A549 (cell line): ENCODE measurements at regions not wholly inside any gene's neighbourhood (a gene's known extent, or its start where the extent isn't known, plus 50 kb on each side); places are given as distances from the start of the nearest gene placed in this dataset.

Source experiments
- CTCF ChIP-seq: fragments of >200 bp; sonication (Bioruptor Twin); formaldehyde crosslinking; IDR thresholded peaks from 3 replicates; pipeline ENCODE4 v1.5.1; 2016
- E2F6 ChIP-seq: IDR thresholded peaks from 2 replicates; pipeline ENCODE4 v1.6.1; 2012; ENCODE audit warnings: low read depth, borderline replicate concordance
- FOSB ChIP-seq: fragments of 250-450 bp; sonication (Bioruptor Pico); IDR thresholded peaks from 2 replicates; pipeline ENCODE4 v1.5.0; 2020; ENCODE audit warnings: mild to moderate bottlenecking, moderate library complexity
- GATA3 ChIP-seq: IDR thresholded peaks from 2 replicates; pipeline ENCODE4 v1.6.1; 2012; ENCODE audit warnings: borderline replicate concordance
- KDM1A ChIP-seq: fragments of 200-600 bp; sonication (generic); IDR thresholded peaks from 2 replicates; pipeline ENCODE4 v1.6.1; 2016; ENCODE audit warnings: low read depth, mild to moderate bottlenecking
- MAX ChIP-seq: IDR thresholded peaks from 2 replicates; pipeline ENCODE4 v1.6.1; 2012
- MYC ChIP-seq: IDR thresholded peaks from 2 replicates; pipeline ENCODE4 v1.6.1; 2012; ENCODE audit warnings: mild to moderate bottlenecking, inconsistent platforms, low read length, improper control_type of control experiment, borderline replicate concordance
- NFE2L2 ChIP-seq: fragments of 150-350 bp; conservative IDR thresholded peaks from 2 replicates; pipeline ENCODE4 v1.6.1; 2014; ENCODE audit warnings: low read length
- POLR2A ChIP-seq: IDR thresholded peaks from 2 replicates; pipeline ENCODE4 v1.6.1; 2012; ENCODE audit warnings: mild to moderate bottlenecking, low read length
- REST ChIP-seq: fragments of 200-600 bp; sonication (generic); IDR thresholded peaks from 2 replicates; pipeline ENCODE4 v1.6.1; 2016; ENCODE audit warnings: antibody characterized with exemption, mild to moderate bottlenecking, moderate library complexity
- RFX5 ChIP-seq: fragments of 450-650 bp; IDR thresholded peaks from 2 replicates; pipeline ENCODE4 v1.7.1; 2014; ENCODE audit warnings: antibody characterized with exemption, mild to moderate bottlenecking, moderate library complexity
- SMC3 ChIP-seq: fragments of >200 bp; sonication (Bioruptor Twin); formaldehyde crosslinking; IDR thresholded peaks from 3 replicates; pipeline ENCODE4 v1.6.1; 2018; ENCODE audit warnings: inconsistent platforms

- no peak for TF ChIP-seq CTCF
- no peak for TF ChIP-seq POLR2A
- TF ChIP-seq MYC: no peak
- no peak for TF ChIP-seq RFX5
- no peak for TF ChIP-seq E2F6
- no peak for TF ChIP-seq NFE2L2
- no peak for TF ChIP-seq KDM1A
- TF ChIP-seq SMC3: no peak
- no peak for TF ChIP-seq MAX
- no peak for TF ChIP-seq FOSB (CRISPR knock-in tag)
- TF ChIP-seq REST: no peak
- no peak for TF ChIP-seq GATA3
Measured at GRCh38 chr7:4338556-4338955, 343.5 kb upstream of the FOXK1 start.
